Ishikawa (cell line): ENCODE measurements at regions not wholly inside any gene's neighbourhood (a gene's known extent, or its start where the extent isn't known, plus 50 kb on each side); places are given as distances from the start of the nearest gene placed in this dataset.

Experiments
- CEBPB ChIP-seq: IDR thresholded peaks from 2 replicates; pipeline ENCODE4 v1.6.1; 2012
- CREB1 ChIP-seq: IDR thresholded peaks from 2 replicates; pipeline ENCODE4 v1.6.1; 2012; ENCODE audit warnings: low read depth
- EGR1 ChIP-seq: IDR thresholded peaks from 2 replicates; pipeline ENCODE4 v1.6.1; 2012
- EP300 ChIP-seq: IDR thresholded peaks from 2 replicates; pipeline ENCODE4 v1.6.1; 2012; ENCODE audit warnings: borderline replicate concordance
- FOXM1 ChIP-seq: IDR thresholded peaks from 2 replicates; pipeline ENCODE4 v1.6.1; 2012; ENCODE audit warnings: low read depth, borderline replicate concordance
- MAX ChIP-seq: IDR thresholded peaks from 2 replicates; pipeline ENCODE4 v1.6.1; 2012
- NFIC ChIP-seq: IDR thresholded peaks from 2 replicates; pipeline ENCODE4 v1.6.1; 2012
- RAD21 ChIP-seq: IDR thresholded peaks from 2 replicates; pipeline ENCODE4 v1.6.1; 2012; ENCODE audit warnings: low read depth
- REST ChIP-seq: IDR thresholded peaks from 2 replicates; pipeline ENCODE4 v1.6.1; 2012; ENCODE audit warnings: low read depth, mild to moderate bottlenecking
- TAF1 ChIP-seq: IDR thresholded peaks from 2 replicates; pipeline ENCODE4 v1.6.1; 2012; ENCODE audit warnings: low read depth, mild to moderate bottlenecking
- TCF12 ChIP-seq: IDR thresholded peaks from 2 replicates; pipeline ENCODE4 v1.6.1; 2012; ENCODE audit warnings: low read depth
- TEAD4 ChIP-seq: IDR thresholded peaks from 2 replicates; pipeline ENCODE4 v1.6.1; 2012
- USF1 ChIP-seq: IDR thresholded peaks from 2 replicates; pipeline ENCODE4 v1.6.1; 2012
- YY1 ChIP-seq: IDR thresholded peaks from 2 replicates; pipeline ENCODE4 v1.6.1; 2012; ENCODE audit warnings: low read depth
- ZBTB7A ChIP-seq: IDR thresholded peaks from 2 replicates; pipeline ENCODE4 v1.6.1; 2012; ENCODE audit warnings: low read depth

- TF ChIP-seq RAD21 (no peak), CEBPB (no peak), EP300 (no peak), TEAD4 (no peak), TCF12 (no peak), YY1 (no peak), USF1 (no peak), REST (no peak), TAF1 (no peak)
These were observed 434.3 kb downstream of the PTPRC start for GRCh38 chr1:199073166-199073565.

- no peak for TF ChIP-seq CREB1
- TF ChIP-seq FOXM1: no peak
- TF ChIP-seq EGR1: no peak
- no peak for TF ChIP-seq MAX
- no peak for TF ChIP-seq EP300
- no peak for TF ChIP-seq TEAD4
- no peak for TF ChIP-seq CEBPB
- no peak for TF ChIP-seq TAF1
- no peak for TF ChIP-seq RAD21
- no peak for TF ChIP-seq YY1
- no peak for TF ChIP-seq REST
- no peak for TF ChIP-seq USF1
- no peak for TF ChIP-seq ZBTB7A
- no peak for TF ChIP-seq TCF12
- TF ChIP-seq NFIC: no peak
These were observed 437.0 kb downstream of the PTPRC start for GRCh38 chr1:199075792-199076191.

- TF ChIP-seq TEAD4 (no peak), EP300 (no peak), TAF1 (no peak), EGR1 (no peak), MAX (no peak), ZBTB7A (no peak), YY1 (no peak), REST (no peak), FOXM1 (no peak), CEBPB (no peak), USF1 (no peak), TCF12 (no peak)
These were observed 441.2 kb downstream of the PTPRC start for GRCh38 chr1:199079994-199080393.

GRCh38 chr1:199081739-199082138 is 442.9 kb downstream of the PTPRC start:
- TF ChIP-seq MAX (no peak), EGR1 (no peak), YY1 (no peak), ZBTB7A (no peak)
